Skeletal muscle satellite cell (primary cell): ENCODE measurements at regions not wholly inside any gene's neighbourhood (a gene's known extent, or its start where the extent isn't known, plus 50 kb on each side); places are given as distances from the start of the nearest gene placed in this dataset.
"Not testable (repeated sequence)": the region's sequence is repeated elsewhere in the genome, so short reads cannot be mapped to it uniquely, and the experiment has no call there.

Experiments
- H3K27me3 ChIP-seq: 2 replicates; pipeline ENCODE4 v1.7.0; 2013; ENCODE audit warnings: low read length; ENCODE audit not compliant: control insufficient read depth, insufficient read depth
- H3K36me3 ChIP-seq: 2 replicates; pipeline ENCODE4 v1.7.0; 2013; ENCODE audit warnings: mild to moderate bottlenecking, control low read depth, low read length; ENCODE audit not compliant: insufficient read depth
- H3K4me1 ChIP-seq: 2 replicates; pipeline ENCODE4 v1.7.0; 2013; ENCODE audit warnings: low read length; ENCODE audit not compliant: control insufficient read depth, insufficient read depth
- H3K4me2 ChIP-seq: 2 replicates; pipeline ENCODE4 v1.7.0; 2013; ENCODE audit warnings: mild to moderate bottlenecking, low read length
- H3K4me3 ChIP-seq: 2 replicates; pipeline ENCODE4 v1.7.0; 2013; ENCODE audit warnings: low read length
- H3K9ac ChIP-seq: 2 replicates; pipeline ENCODE4 v1.7.0; 2013; ENCODE audit warnings: mild to moderate bottlenecking, low read depth, low read length, moderate library complexity
- H3K9me3 ChIP-seq: replicated peaks from 2 replicates; pipeline ENCODE4 v1.7.0; 2013; ENCODE audit warnings: mild to moderate bottlenecking, control low read depth, low read length

- H3K27me3 ChIP-seq, result no peaks in the 10 kb centered on the region
- no peaks in the 10 kb centered on the region for H3K36me3 ChIP-seq
- no peaks in the 10 kb centered on the region for H3K4me1 ChIP-seq
- H3K4me2 ChIP-seq, result no peak overlapping the region
- peaks cover 6% of the 10 kb centered on the region for H3K9me3 ChIP-seq
- H3K9ac ChIP-seq, result no peak overlapping the region
- no peak overlapping the region for H3K4me3 ChIP-seq
Observed at GRCh38 chr10:55183993-55184392, 383.0 kb upstream of the PCDH15 start.

DNA sequence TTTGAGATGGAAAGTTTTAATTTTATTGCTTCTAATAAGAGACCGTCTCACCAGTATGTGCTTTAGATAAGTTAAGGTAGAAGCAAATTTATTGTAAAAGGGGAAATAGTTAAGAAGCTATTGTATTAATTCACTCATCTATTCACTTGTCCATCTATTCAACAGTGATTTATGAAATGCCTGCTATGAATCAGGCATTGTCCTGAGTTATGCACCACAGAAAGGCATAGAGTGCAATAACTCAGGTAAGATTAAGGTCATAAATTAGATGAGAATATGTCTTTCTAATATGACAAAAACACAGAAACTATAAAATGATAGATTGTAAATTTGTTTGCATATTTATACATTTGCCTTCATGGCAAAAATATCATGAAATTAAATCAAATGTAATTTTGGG lies 379.3 kb upstream of the PCDH15 start:
- no peaks in the 10 kb centered on the region for H3K4me1 ChIP-seq
- no peak overlapping the region for H3K4me3 ChIP-seq
- peaks cover 15% of the 10 kb centered on the region for H3K9me3 ChIP-seq
- H3K27me3 ChIP-seq, result no peaks in the 10 kb centered on the region
- no peaks in the 10 kb centered on the region for H3K36me3 ChIP-seq
- no peak overlapping the region for H3K9ac ChIP-seq
- no peak overlapping the region for H3K4me2 ChIP-seq

DNA sequence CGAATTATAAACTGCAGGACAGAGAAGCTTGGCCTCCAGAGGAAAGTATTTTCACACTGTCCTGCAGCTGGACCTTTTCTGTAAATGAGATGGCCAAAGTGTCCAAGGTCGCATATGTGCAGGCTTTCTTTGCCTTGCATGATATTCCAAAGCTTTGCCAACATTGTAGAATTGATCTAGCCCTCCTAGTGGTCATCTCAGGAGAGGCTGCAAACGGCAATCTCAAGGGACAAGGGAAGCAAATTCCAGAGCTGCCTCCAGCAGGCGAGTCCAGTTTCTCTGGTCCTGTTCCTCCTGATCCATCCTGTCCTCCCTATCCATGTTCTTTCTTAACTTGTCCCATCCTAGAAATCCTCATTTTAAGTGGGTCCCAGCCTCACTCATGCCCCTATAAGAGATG lies 373.4 kb upstream of the PCDH15 start:
- Histone ChIP-seq H3K36me3 (no peaks in the 10 kb centered on the region), H3K4me1 (no peaks in the 10 kb centered on the region), H3K9ac (no peak overlapping the region), H3K4me3 (no peak overlapping the region), H3K4me2 (no peak overlapping the region), H3K9me3 (peaks cover 14% of the 10 kb centered on the region), H3K27me3 (no peaks in the 10 kb centered on the region)

GRCh38 chr10:55169493-55169892 lies 368.5 kb upstream of the PCDH15 start:
- no peak overlapping the region for H3K4me2 ChIP-seq
- no peaks in the 10 kb centered on the region for H3K4me1 ChIP-seq
- H3K9me3 ChIP-seq, result no peaks in the 10 kb centered on the region

GRCh38 chr10:55168343-55168742 lies 367.3 kb upstream of the PCDH15 start:
- Histone ChIP-seq H3K4me2 (no peak overlapping the region), H3K4me3 (no peak overlapping the region), H3K9me3 (no peaks in the 10 kb centered on the region), H3K27me3 (no peaks in the 10 kb centered on the region), H3K4me1 (no peaks in the 10 kb centered on the region), H3K36me3 (no peaks in the 10 kb centered on the region), H3K9ac (no peak overlapping the region)

More at GRCh38 chr10:55169493-55169892, 368.5 kb upstream of the PCDH15 start:
- no peaks in the 10 kb centered on the region for H3K36me3 ChIP-seq
- no peak overlapping the region for H3K4me3 ChIP-seq
- H3K9ac ChIP-seq, result no peak overlapping the region
- no peaks in the 10 kb centered on the region for H3K27me3 ChIP-seq

DNA sequence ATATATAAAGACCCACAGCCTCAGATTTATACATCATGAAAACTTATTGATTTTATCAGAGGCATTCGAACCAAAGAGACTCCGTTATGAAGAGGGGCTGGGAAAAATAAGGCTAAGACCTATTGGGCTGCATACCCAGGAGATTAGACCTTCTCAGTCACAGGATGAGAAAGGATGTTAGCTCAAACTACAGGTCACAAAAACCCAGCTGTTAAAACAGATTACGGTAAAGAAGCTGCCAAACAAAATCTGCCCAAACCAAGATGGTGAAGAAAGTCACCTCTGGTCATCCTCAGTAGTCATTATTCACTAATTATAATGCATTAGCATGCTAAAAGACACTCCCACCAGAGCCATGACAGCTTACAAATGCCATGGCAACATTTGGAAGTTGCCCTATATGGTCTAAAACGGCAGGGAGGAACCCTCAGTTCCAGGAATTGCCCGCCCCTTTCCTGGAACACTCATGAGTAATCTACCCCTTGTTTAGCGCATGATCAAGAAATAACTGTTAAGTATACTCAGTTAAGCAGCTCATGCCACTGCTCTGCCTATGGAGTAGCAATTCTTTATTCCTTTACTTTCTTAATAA lies 362.5 kb upstream of the PCDH15 start:
- H3K4me3 ChIP-seq, result no peak overlapping the region
- no peaks in the 10 kb centered on the region for H3K9me3 ChIP-seq
- no peaks in the 10 kb centered on the region for H3K4me1 ChIP-seq
- no peak overlapping the region for H3K4me2 ChIP-seq
- H3K9ac ChIP-seq, result no peak overlapping the region
- H3K36me3 ChIP-seq, result no peaks in the 10 kb centered on the region
- H3K27me3 ChIP-seq, result no peaks in the 10 kb centered on the region

- not testable (repeated sequence) for H3K9me3 ChIP-seq, H3K4me2 ChIP-seq, H3K4me3 ChIP-seq, H3K36me3 ChIP-seq, H3K9ac ChIP-seq, H3K27me3 ChIP-seq, H3K4me1 ChIP-seq
Observed at GRCh38 chr10:55162321-55162720, 361.3 kb upstream of the PCDH15 start.

DNA sequence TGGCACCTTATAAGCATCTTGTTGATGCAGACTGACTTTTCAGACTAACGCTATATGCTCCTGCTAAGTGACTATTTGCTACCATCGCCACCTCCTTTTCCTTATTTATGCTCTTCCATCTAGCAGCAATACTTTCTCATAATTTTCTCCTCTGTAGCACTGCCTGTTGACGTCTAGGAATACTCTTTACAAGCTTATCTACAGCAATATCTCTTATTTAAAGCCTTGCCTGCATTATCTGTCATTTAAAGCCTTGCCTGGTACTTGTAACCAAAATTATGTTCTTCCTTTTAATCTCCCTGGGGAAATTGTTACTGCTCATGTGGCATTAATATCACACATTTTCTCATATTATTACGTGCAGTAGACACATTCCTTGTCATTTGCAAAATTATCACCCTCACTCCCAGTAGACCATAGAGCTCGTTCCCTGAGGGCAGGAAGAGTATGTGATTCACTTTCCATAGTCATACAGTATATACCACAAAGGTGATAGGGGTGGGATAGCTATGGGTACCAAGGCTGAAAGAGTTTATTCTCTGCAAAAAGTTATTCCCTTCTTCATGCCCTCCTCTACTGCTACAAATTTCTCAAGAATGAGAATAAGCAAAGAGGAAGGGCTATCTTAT lies 359.7 kb upstream of the PCDH15 start:
- H3K27me3 ChIP-seq, result no peaks in the 10 kb centered on the region
- no peak overlapping the region for H3K4me2 ChIP-seq
- no peaks in the 10 kb centered on the region for H3K36me3 ChIP-seq
- no peaks in the 10 kb centered on the region for H3K9me3 ChIP-seq
- H3K9ac ChIP-seq, result no peak overlapping the region
- no peaks in the 10 kb centered on the region for H3K4me1 ChIP-seq
- no peak overlapping the region for H3K4me3 ChIP-seq

- Histone ChIP-seq H3K9ac (no peak overlapping the region), H3K27me3 (no peaks in the 10 kb centered on the region), H3K36me3 (no peaks in the 10 kb centered on the region), H3K4me2 (no peak overlapping the region), H3K9me3 (no peaks in the 10 kb centered on the region), H3K4me1 (no peaks in the 10 kb centered on the region), H3K4me3 (no peak overlapping the region)
Observed at GRCh38 chr10:55158633-55159032, 357.6 kb upstream of the PCDH15 start.

DNA sequence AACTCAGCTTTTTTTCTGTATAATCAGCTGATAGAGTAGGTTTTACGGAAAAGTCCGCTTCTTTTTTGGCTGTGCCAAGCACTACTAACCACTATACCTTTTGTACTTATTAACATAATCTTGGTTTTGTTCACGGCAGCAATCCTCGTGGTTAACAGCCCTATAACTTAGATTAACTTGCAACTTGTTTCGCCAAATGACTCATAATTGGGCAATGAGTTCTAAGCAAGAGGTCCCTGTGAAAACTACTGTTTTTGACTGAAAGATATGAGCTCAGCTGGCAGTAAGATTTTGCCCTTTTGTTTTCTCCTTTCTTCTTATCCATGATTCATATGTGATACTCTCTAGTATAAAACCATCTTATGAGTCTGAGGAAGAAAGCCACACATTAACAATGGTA lies 345.0 kb upstream of the PCDH15 start:
- no peaks in the 10 kb centered on the region for H3K27me3 ChIP-seq
- H3K4me1 ChIP-seq, result no peaks in the 10 kb centered on the region
- no peaks in the 10 kb centered on the region for H3K9me3 ChIP-seq
- no peak overlapping the region for H3K4me3 ChIP-seq
- no peak overlapping the region for H3K4me2 ChIP-seq
- no peaks in the 10 kb centered on the region for H3K36me3 ChIP-seq
- no peak overlapping the region for H3K9ac ChIP-seq

GRCh38 chr10:55144001-55144400 lies 343.0 kb upstream of the PCDH15 start:
- no peaks in the 10 kb centered on the region for H3K36me3 ChIP-seq
- no peak overlapping the region for H3K9ac ChIP-seq
- H3K4me1 ChIP-seq, result no peaks in the 10 kb centered on the region
- no peaks in the 10 kb centered on the region for H3K9me3 ChIP-seq
- no peak overlapping the region for H3K4me2 ChIP-seq
- H3K27me3 ChIP-seq, result no peaks in the 10 kb centered on the region
- no peak overlapping the region for H3K4me3 ChIP-seq

- no peaks in the 10 kb centered on the region for H3K4me1 ChIP-seq
- no peaks in the 10 kb centered on the region for H3K9me3 ChIP-seq
- no peak overlapping the region for H3K9ac ChIP-seq
- no peak overlapping the region for H3K4me2 ChIP-seq
- H3K36me3 ChIP-seq, result no peaks in the 10 kb centered on the region
- no peak overlapping the region for H3K4me3 ChIP-seq
- no peaks in the 10 kb centered on the region for H3K27me3 ChIP-seq
Observed at GRCh38 chr10:55141892-55142291, 340.9 kb upstream of the PCDH15 start.
